GM18870 (cell line): ENCODE measurements at regions not wholly inside any gene's neighbourhood (a gene's known extent, or its start where the extent isn't known, plus 50 kb on each side); places are given as distances from the start of the nearest gene placed in this dataset.
"Not testable (repeated sequence)": the region's sequence is repeated elsewhere in the genome, so short reads cannot be mapped to it uniquely, and the experiment has no call there.

Experiments used
- ATAC-seq: cut with Tn5 transposase; IDR thresholded peaks from one replicate; pipeline ENCODE4 v1.9.1; 2021; ENCODE audit warnings: moderate library complexity; ENCODE audit not compliant: unreplicated experiment

DNA sequence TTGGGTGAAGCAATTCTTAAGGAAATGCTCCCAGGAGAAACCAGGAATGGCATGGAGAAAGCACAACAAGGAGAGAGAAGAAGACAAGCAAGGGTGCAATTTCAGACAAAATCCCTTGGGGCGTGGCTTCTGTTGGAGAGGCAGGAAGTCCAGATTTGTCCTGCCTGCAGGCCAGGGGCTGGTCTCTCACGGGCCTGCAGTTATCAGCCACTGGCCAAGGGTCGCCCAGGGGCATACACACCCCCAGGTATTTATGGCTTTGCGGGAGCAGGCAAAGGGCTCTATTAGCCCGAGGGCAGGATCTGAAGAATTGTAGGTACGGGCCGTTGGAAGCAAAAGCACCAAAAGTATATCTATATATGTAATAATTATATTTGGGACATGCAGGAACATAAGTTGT lies 87.7 kb downstream of the IYD start:
- ATAC-seq = no peak

DNA sequence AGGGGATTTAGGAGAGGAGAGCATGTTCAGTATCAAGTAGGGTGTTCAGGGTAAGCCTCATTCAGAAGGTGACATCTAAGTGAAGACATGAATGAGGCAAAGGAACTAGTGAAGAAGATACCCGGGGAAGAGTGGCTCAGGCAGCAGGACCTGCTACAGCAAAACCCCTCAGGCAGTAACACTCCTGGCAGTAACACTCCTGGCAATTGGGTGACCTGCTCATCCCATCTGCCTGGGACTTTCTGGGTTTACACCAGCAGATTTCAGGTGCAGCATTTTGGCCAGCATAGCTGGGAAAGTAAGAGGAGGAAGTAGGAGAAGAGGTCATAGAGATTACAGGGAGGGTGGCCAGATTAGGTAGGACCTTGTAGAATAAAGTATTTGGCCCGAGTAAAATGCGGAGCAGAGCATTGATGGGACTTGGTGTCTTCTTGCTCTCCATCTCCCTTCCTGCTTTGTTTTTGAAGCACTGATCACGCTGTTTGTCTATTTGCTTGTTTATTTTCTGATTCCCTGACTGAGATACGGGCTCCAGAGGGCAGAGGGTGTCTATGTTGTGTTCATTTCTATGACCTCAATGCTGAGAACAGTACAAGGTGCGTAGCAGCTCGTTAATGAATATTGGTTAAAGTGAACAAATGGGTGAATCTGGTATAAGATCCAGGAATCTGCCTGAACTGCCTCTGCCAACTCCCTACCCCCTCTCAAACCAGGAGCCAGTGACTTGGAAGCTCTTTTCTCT lies 88.3 kb downstream of the IYD start:
- ATAC-seq = no peak

DNA sequence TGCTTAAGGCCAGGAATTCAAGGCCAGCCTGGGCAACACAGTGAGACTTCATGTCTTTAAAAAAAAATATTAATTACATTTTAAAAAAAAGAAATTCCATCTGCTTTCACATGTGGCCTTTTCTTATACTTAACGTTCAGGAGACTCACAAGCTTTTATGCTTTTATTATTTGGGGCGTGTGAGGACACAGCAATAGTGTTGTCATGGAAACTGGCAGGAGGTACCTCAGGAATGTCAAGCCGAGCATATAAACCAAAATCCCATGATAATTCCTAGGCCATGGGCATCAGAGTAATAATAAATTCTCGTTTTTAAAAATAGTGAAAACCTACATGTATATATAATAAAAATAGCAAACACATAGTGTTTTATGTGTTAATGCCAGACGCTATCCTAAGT lies 89.8 kb downstream of the IYD start:
- ATAC-seq = no peak

DNA sequence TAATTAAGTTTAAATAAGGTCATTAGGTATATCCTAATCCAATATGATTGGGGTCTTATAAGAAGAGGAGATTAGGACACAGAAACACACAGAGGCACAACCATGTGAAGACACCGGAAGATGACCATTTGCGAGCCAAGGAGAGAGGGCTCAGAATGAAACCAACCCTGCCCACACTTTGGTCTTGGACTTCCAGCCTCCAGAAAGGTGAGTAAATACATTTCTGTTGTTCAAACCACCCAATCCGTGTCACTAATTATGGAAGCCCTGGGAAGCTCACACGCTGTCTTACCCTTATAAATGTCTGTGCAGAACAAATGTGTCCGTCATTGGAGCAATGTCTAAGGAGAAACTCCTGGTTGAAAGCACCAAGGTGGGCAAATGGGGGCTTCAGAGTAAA lies 95.0 kb downstream of the IYD start:
- ATAC-seq = no peak

DNA sequence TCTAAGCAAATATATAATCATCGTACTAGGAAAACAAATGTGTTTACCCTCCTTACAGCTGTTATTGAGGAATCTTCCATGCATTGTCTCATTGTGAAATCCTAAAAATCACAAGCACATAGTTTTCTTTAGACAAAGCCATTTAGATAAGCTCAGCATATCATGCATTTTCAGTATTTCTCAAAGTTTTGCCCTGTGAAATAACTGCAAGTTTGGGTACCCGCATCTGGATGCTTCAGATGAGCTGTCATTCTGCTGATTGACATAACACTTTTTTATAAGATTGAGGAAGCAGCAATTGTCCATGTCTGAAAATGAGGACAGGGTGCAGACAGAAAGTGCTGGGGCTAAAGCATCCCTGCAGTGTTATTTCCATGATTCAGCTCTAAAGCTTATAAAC lies 96.2 kb downstream of the IYD start:
- no peak for ATAC-seq

DNA sequence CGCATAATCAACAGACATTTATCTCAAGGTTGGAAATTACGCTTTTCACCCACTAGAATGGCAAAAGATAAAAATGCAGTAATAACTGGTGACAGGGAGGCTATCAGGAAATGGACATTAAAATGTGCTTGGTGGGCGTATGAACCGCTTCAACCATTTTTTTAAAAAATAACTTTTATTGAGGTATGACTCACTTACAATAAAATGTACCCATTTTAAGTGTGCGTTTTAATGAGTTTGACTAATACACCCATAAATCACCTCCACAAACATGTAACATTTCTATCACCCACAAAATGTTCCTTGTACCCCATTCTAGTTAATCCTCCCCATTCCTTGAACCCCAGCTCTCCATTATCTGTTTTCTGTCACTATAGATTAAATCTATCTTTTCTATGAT lies 96.8 kb downstream of the IYD start:
- no peak for ATAC-seq

DNA sequence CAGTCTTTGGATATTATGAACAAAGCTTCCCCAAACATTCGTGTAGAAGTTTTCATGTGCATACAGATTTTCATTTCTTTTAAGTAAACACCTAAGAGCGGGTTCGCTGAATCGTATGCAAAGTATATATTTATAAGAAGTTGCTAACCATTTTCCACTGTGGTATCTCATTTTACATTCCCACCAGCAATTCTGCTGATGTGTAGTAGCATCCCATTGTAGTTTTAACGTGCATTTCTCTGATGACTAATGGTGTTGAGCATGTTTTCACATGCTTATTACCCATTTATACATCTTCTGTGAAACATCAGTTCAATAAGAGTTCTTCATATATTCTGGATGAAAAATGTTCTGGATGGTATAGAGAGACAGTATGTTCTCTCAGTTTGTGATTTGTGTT lies 97.4 kb downstream of the IYD start:
- no peak for ATAC-seq

DNA sequence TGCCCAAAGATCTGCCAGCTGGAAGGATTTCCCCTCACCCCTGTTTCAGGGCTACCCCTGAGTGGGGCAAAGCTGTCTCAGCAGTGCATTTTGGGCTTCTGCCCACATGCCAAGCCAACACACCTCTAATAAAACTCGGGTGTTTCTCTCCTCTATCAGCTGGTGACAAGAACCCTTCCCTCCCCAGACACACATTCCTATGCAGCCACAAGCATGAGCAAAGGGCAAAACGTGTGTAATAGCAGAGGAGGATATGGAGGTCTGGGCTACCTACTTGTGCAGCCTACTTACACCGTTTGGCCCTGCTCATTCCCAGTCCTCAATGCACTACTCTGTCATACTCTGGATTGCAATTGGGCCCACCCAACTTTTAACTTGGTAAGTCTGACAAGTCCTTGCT lies 101.3 kb downstream of the IYD start:
- ATAC-seq = no peak

DNA sequence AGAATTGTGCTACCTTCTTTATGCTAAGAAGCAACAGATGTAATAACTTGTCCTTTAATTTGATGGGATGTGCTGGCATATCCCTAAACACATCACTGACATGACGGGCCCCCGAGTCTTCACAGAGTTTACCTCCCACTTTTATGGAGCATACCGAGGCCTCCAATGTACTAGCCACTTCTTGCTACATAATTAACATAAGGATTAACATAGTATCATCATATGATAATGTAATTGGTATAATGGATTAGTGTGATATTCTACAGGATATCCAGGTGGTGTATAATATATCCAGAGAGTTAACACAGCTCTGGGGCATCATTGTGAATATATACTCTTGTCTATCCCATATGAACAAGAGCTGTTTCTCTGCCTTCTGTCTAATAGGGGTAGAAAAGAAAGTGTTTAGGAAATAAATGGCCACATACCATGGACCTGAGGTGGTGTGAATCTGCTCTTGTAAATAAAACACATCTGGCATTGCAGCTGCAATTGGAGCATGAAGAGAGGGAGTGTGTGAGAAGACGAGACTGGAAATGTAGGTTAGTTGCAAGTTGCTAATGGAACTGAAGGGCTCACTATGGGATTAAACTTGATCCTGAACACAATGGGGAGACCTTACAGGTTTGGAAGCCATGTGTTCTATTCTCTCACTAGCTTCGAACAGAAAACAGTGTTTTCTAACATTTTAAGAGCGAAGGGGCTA lies 102.3 kb downstream of the IYD start:
- no peak for ATAC-seq

DNA sequence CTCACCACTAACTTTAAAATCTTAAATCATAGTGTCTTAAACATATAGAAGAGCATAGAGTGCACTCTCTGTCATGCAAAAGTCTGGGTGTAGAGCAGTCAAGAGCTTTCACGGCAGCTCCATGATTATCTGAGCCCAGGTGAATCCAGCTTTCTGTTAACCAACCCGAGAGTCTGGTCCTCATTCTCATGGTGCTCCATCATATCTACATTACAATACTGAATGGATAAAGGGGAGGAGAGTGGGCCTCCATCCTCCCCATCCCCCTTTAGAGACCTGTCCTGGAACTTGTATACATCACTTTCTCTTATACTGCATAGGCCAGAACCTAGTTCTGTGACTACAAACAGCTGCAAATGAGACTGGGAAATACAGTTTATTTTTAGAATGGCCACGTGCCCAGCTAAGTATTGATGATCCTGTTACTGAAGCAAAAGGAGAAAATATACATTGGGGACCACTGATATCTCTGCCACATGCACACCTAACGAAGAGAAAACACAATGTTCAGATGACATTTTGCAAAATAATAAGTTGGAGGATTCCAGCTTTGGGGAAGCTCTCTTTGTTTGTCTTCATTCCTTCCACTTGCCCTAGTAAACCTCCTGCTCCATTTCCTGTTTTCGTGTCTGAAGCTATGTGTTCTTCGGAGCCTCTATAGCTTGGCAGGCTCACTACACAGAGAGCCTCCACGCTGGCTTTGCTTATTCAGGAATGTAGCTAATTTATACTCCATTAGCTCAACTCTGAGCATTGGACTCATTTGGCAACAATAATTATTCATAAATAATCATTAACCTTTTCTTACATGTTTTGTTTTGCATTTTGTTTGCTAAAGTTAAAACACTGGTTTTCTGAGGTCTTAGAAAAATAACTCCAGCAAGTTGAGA lies 110.1 kb downstream of the IYD start:
- ATAC-seq = no peak

DNA sequence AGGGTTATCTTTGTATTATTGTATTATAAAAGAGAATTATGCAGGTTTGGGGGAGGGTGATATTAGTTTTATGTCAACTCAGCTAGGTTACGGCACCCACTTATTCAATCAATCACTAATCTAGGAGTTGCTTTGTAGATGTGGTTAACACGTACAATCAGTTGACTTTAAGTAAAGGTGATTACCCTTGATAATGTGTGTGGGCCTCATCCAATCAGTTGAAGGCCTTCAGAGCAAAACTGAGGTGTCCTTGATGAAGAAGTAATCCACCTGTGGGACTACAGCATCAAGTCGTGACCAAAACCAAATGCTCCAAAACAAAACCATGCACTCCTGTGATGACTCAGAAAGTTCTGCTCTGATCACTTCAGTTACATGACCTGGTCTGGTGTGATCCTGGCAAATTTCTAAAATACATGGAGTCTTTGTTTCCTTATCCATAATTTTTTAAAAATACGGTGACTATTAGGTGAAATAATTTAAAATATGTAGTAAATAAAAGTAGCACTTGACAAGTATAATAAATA lies 114.1 kb downstream of the IYD start:
- ATAC-seq = no peak

DNA sequence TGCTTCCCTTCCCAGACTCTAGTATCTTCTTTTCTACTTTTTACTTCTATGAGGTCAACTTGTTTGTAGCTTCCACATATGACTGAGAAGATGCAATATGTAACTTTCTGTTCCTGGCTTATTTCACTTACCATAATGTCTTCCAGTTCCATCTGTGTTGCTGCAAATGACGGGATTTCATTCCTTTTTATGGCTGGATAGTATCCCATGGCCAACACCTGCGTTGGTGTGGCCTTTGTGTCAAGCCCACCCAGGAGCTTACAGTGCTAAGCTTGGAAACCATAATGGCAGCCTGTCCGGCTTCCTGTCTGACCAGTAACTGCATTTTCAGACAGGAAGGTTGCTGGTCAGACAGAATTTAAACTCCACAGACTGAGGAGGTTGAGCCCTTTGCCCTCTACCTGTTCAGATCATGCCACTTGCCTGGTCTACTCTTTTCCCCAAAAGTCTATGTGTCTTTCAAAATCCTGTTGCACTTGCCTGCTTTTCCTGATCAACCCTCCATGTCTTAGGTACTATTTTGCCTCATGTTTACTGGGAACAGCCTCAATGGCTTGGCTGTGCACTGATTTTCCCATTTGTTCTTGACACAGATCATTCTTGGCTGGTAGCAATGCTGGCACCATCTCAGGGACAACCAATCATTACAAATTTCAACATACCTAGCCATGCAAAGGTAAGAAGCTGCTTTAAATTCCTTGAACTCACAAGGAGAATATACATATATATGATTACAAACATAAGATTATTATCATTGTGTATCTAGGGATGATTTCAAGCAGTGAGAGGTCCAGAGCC lies 114.3 kb upstream of the PLEKHG1 start:
- ATAC-seq = no peak

DNA sequence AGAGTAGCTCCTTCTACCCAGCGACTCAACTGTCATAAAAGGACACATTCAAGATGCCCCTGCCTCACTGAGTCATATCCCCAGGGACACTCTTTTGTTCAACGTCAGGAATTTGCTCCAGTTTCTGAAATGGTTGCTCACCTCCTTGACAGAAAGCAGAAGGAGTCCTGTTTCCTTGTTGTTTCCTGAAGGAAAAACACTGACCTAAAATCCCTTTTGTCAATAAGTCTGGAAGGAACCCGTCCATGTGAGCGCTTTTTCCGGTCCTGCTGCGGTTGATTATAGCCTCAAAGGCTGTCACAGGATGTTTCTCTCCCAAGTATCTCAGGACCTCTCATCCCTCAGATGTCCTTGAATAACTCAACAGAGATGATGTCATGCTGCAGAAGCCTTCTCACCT lies 113.6 kb upstream of the PLEKHG1 start:
- ATAC-seq = no peak

DNA sequence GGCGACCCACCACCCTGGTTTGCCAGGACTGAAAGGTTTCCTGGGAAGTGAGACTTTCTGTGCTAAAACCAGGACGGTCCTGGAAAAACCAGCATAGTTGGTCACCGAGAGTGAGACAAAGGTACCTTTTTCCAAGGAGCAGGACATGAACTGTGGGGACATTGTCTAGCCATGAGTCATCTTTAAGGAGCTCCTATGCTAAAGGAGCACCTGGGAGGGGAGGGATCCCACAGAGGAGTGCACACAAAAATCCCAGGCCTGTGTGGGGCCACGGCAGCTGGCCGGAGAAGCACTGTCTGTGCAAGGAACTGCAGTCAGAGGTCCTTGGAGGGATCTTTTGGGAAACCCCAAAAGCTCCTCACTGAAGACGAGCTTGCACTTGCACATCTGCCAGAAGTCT lies 109.1 kb upstream of the PLEKHG1 start:
- no peak for ATAC-seq

DNA sequence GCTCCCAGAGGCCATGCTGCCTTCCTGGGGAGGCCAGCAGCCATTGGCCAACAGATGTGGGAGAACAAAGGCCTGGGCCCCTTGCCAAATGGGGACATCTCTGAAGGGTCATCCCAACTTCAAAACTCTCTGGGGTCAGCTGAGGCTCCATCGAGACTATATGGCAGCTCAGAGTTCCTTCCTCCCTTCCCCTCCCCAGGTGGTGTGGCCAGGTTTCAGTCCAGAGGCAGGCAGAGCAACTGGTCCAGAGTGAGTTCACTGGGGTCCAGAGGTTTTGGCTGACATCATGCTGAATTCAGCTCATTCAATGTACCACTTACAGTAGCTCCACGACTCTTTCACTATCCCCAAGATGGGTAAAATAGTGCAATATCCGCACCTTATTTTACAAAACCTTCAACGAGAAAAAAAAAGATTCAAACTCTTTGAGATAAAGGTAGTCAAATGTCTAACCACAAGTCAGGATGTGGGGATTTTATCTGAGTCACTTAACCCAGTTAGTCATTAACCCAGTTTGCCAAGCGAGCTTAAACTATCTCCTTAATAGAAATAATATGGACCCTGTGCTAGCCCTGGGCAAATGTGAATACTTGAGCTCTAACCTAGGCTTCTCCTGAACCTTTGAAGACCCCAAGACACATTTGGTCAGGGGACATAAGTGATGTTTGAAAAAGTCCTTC lies 108.4 kb upstream of the PLEKHG1 start:
- ATAC-seq = peak; percentile 98

DNA sequence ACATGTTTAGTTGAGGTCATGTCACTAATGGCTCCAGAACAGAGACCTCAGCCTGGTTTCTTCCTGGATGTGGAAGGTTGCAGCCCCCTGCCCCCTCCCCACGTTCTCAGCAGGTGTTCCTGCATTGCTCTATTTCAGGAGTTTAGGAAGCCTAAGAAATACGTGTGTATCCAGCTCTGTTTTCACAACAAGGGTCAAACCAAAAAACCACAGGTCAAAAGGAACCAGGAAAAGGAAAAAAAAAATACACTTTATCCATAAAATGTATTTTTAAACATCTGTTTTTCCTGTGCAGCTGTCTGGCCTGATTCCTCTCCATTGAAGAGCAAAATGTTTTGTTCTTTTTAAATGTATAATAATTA lies 107.9 kb upstream of the PLEKHG1 start:
- ATAC-seq = no peak

DNA sequence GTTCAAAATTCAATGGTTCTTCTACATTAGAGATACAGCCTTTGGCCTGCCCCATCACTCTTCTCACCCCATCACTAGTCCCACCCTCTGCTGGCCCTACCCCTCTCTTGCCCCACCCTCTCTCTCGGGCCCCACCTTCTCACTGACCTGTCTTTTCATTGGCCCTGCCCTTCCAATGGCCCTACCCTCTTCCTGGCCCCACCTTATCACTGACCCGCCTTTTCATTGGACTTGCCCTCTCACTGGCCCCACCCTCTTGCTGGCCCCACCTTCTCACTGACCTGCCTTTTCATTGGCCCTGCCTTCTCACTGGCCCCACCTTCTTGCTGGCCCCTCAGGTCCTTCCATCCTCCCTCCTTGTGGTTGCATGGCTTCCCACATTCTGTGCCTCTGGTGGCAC lies 107.2 kb upstream of the PLEKHG1 start:
- ATAC-seq = no peak

DNA sequence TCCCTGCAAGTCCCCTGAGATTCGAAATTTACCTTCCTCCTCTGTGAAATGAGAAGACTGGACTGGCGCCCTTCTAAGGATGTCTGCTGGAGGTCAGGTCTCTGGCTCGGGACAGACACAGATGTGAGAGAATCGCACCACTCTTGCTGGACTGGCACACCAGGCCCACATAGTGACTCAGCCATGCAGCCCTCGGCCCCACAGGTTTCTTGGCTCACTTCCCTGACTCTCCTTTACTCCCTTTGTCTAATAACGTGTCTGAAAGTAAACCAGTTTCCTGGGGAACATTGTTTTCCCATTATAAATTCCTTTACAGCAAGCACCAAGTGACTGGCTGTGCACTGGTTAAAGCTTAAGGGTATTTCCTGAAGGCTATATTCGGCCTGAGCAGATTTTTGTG lies 106.7 kb upstream of the PLEKHG1 start:
- ATAC-seq = no peak

DNA sequence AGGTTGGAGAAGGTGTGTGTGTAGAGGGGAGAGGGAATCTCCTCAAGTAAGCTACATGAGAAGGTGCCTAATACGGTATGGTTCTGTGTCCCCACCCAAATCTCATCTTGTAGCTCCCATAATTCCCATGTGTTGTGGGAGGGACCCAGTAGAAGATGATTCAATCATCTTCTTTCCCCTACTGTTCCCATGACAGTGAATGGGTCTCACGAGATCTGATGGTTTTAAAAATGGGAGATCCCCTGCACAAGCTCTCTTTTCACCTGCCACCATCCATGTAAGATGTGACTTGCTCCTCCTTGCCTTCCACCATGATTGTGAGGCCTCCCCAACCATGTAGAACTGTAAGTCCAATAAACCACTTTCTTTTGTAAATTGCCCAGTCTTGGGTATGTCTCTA lies 106.1 kb upstream of the PLEKHG1 start:
- not testable (repeated sequence) for ATAC-seq

DNA sequence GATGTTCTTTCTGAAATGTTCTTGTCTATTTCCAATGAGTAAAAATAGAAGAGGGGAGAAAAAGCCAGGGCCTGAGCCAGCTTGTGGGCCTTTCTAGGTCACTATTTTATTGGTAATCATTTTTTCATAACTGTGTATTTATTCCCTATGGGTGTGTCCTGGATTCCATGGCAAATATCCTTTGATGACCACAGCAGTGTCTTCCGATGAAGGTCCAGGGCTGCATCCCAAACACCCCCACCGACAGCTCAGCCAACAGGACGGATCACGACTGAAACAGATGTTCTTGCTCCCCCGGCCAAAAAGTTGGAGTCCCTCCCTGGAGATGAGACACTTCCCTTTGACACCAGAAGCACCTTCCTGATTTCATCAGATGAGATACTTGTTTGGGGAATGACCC lies 105.4 kb upstream of the PLEKHG1 start:
- ATAC-seq = no peak
